WERI-Rb-1 (cell line): ENCODE measurements at regions not wholly inside any gene's neighbourhood (a gene's known extent, or its start where the extent isn't known, plus 50 kb on each side); places are given as distances from the start of the nearest gene placed in this dataset.
"Not testable (repeated sequence)": the region's sequence is repeated elsewhere in the genome, so short reads cannot be mapped to it uniquely, and the experiment has no call there.

Experiments used
- DNase-seq: peaks from one replicate; pipeline ENCODE4 v3.0.0-alpha.2; 2020
- H3K27ac ChIP-seq: fragments of 250-450 bp; sonication (Bioruptor Pico); 2 replicates; pipeline ENCODE4 v1.5.1; 2020; ENCODE audit warnings: mild to moderate bottlenecking, moderate library complexity
- H3K27me3 ChIP-seq: fragments of 250-450 bp; sonication (Bioruptor Pico); 2 replicates; pipeline ENCODE4 v1.5.1; 2021; ENCODE audit warnings: mild to moderate bottlenecking, low read depth, moderate library complexity; ENCODE audit not compliant: insufficient read depth, severe bottlenecking
- H3K36me3 ChIP-seq: fragments of 250-450 bp; sonication (Bioruptor Pico); 2 replicates; pipeline ENCODE4 v1.5.1; 2020; ENCODE audit warnings: mild to moderate bottlenecking, moderate library complexity
- H3K4me3 ChIP-seq: 2 replicates; pipeline ENCODE4 v1.5.1; 2011; ENCODE audit warnings: low read depth, mild to moderate bottlenecking, control low read depth, low read length
- H3K9me3 ChIP-seq: fragments of 250-450 bp; sonication (Bioruptor Pico); 2 replicates; pipeline ENCODE4 v1.5.1; 2021; ENCODE audit warnings: mild to moderate bottlenecking, moderate library complexity; ENCODE audit not compliant: severe bottlenecking
- CTCF ChIP-seq: IDR thresholded peaks from 2 replicates; pipeline ENCODE4 v1.5.1; 2011; ENCODE audit warnings: low read depth, mild to moderate bottlenecking, control low read depth, inconsistent platforms, low read length

GRCh38 chr7:17407229-17407628, 108.8 kb downstream of the AHR start:
- H3K4me3 ChIP-seq = no peak overlapping the region
- no peaks in the 10 kb centered on the region for H3K27me3 ChIP-seq
- no peak for TF ChIP-seq CTCF
- no peak for DNase-seq
- H3K36me3 ChIP-seq = no peaks in the 10 kb centered on the region
- H3K9me3 ChIP-seq = no peaks in the 10 kb centered on the region
- H3K27ac ChIP-seq = no peak overlapping the region

DNA sequence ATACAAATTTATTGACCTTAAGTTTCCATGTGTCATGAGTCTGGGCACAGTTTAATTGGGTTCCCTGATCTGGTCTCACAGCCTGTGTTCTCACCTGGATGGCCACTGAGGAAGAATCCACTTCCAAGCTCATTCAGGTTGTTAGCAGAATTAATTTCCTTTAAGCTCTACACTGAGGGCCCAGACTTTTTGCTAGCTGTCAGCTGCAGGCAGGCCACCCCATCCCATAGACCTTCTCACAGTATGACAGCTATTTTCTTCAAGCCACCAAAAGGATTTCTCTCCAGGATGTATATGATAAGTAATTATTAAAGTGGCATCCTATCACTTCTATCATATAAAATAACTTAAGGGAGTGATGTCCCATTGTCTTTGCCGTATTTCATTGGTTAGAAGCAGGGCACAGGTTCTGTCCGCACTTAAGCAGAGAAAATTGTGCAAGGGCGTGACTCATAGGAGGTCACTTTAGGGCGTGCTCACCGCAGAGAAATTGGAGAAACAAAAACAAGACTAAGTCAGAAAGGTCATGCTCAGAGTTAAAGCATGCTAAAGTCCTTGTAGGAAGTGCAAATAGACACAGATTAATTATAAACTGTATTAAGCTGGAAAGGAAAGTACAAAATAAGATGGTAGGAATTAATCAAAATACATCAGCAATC, 109.9 kb downstream of the AHR start:
- Histone ChIP-seq H3K27me3 (no peaks in the 10 kb centered on the region), H3K4me3 (no peak overlapping the region), H3K36me3 (no peaks in the 10 kb centered on the region), H3K9me3 (no peaks in the 10 kb centered on the region), H3K27ac (no peak overlapping the region)
- no peak for TF ChIP-seq CTCF
- DNase-seq = no peak

DNA sequence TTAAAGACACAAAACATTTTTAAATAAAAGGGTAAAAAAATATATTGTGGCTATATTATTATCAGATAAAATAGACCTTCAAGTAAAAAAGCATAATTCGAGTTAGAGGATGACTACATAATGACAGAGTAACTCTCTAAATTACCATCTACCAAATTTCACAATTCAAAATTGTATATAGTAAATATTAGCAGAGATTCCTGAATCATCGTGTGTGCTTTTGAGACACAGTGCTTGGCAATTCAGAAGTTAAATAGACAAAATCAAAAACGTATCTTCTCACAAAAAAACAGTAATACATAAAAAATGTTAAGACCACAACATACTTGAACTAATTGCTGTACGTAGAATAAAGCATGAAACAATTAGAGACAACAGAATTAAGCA, 110.4 kb downstream of the AHR start:
- no peak for TF ChIP-seq CTCF
- H3K9me3 ChIP-seq = no peaks in the 10 kb centered on the region
- H3K27ac ChIP-seq = no peak overlapping the region
- no peaks in the 10 kb centered on the region for H3K27me3 ChIP-seq
- no peak overlapping the region for H3K4me3 ChIP-seq
- DNase-seq = no peak
- H3K36me3 ChIP-seq = no peaks in the 10 kb centered on the region

- TF ChIP-seq CTCF = no peak
- Histone ChIP-seq H3K27ac (no peak overlapping the region), H3K36me3 (no peaks in the 10 kb centered on the region), H3K27me3 (no peaks in the 10 kb centered on the region), H3K9me3 (no peaks in the 10 kb centered on the region), H3K4me3 (no peak overlapping the region)
- DNase-seq = no peak
These were observed 113.5 kb downstream of the AHR start for GRCh38 chr7:17411922-17412321.

DNA sequence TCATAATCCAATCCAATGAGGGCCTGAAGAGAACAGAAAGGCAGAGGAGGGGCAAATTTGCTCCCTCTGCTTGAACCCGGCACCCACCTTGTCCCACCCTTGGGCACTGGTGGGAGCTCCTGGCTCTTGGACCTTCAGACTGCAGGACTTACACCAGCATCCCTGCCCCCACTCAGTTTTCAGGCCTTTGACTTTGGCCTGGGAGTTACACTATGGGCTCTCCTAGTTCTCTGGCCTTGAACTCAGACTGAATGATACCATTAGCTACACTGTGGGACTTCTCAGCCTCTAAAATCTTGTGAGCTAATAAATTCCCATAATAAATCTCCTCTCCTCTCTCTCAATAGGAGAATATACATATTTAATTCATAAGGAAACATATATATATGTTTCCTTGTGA, 114.4 kb downstream of the AHR start:
- no peak for TF ChIP-seq CTCF
- no peaks in the 10 kb centered on the region for H3K27me3 ChIP-seq
- DNase-seq = no peak

DNA sequence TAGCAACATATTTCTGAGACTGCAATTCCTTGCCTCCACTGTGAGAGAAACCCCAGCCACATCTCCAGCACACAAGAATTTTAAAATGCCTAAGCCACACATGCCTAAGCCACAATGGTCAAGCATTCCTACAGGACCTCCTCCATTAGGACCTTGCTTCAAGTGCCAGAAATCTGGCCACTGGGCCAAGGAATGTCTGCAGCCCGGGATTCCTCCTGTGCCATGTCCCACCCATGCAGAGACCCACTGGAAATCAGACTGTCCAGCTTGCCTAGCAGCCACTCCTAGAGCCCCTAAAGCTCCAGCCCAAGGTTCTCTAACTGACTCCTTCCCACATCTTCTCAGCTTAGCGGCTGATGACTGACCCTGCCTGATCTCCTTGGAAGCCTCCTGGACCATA, 117.5 kb downstream of the AHR start:
- DNase-seq = no peak
- no peaks in the 10 kb centered on the region for H3K36me3 ChIP-seq
- no peaks in the 10 kb centered on the region for H3K9me3 ChIP-seq
- H3K27ac ChIP-seq = no peak overlapping the region
- no peak for TF ChIP-seq CTCF
- no peak overlapping the region for H3K4me3 ChIP-seq
- H3K27me3 ChIP-seq = no peaks in the 10 kb centered on the region

More for the DNA sequence above, 114.4 kb downstream of the AHR start:
- Histone ChIP-seq H3K9me3 (no peaks in the 10 kb centered on the region), H3K36me3 (no peaks in the 10 kb centered on the region), H3K27ac (no peak overlapping the region), H3K4me3 (no peak overlapping the region)

DNA sequence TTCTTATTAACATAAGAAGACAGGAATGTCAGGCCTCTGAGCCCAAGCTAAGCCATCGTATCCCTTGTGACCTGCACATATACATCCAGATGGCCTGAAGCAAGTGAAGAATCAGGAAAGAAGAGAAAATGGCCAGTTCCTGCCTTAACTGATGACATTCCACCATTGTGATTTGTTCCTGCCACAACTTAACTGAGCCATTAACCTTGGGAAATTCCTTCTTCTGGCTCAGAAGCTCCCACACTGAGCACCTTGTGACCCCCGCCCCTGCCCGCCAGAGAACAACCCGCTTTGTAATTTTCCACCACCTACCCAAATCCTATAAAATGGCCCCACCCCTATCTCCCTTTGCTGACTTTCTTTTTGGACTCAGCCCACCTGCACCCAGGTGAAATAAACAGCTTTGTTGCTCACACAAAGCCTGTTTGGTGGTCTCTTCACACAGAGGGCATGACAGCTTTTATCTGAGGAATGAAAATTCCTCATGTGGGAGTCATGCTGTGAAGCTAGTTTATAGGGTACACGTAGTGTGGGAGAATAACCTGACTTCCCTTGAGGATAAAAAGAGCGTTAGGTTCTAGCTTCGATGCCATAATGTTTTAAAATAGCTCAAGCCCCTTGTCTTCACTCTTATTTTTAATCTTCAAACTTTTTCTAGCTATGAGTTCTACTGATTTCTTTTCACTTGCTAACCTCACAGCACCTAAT, 122.0 kb downstream of the AHR start:
- H3K9me3 ChIP-seq, H3K4me3 ChIP-seq, DNase-seq, H3K36me3 ChIP-seq, H3K27ac ChIP-seq, H3K27me3 ChIP-seq: not testable (repeated sequence)
